Epithelial cell of esophagus (primary cell): ENCODE measurements at regions not wholly inside any gene's neighbourhood (a gene's known extent, or its start where the extent isn't known, plus 50 kb on each side); places are given as distances from the start of the nearest gene placed in this dataset.

ENCODE experiments used
- DNase-seq: peaks from one replicate; pipeline ENCODE4 v3.0.0; 2010; ENCODE audit warnings: low read depth
- H3K4me3 ChIP-seq: 2 replicates; pipeline ENCODE4 v1.5.1; 2011; ENCODE audit warnings: mild to moderate bottlenecking, low read length, control low read depth
- CTCF ChIP-seq: IDR thresholded peaks from 2 replicates; pipeline ENCODE4 v1.5.1; 2011; ENCODE audit warnings: low read depth, mild to moderate bottlenecking, low read length, control low read depth, inconsistent platforms; ENCODE audit not compliant: insufficient read depth; ENCODE audit errors: missing control alignments

- no peak for TF ChIP-seq CTCF
- H3K4me3 ChIP-seq: no peak overlapping the region
- no peak for DNase-seq
These were observed 497.5 kb downstream of the RERGL start for GRCh38 chr12:17592472-17592871.

GRCh38 chr12:17591005-17591681 lies 498.9 kb downstream of the RERGL start:
- no peak overlapping the region for H3K4me3 ChIP-seq
- no peak for DNase-seq
- no peak for TF ChIP-seq CTCF

GRCh38 chr12:17588968-17589367 lies 501.0 kb downstream of the RERGL start:
- TF ChIP-seq CTCF: peak; percentile 79
- peak; percentile 64 for DNase-seq
- no peak overlapping the region for H3K4me3 ChIP-seq

- DNase-seq: no peak
- no peak overlapping the region for H3K4me3 ChIP-seq
- no peak for TF ChIP-seq CTCF
These were observed 510.6 kb downstream of the RERGL start for GRCh38 chr12:17579205-17580026.

- no peak for DNase-seq
- no peak for TF ChIP-seq CTCF
- no peak overlapping the region for H3K4me3 ChIP-seq
These were observed 512.6 kb downstream of the RERGL start for GRCh38 chr12:17577405-17577804.

- TF ChIP-seq CTCF: no peak
- no peak overlapping the region for H3K4me3 ChIP-seq
- DNase-seq: no peak
These were observed 517.7 kb downstream of the RERGL start for GRCh38 chr12:17572250-17572649.
